ENCODE measurements at regions not wholly inside any gene's neighbourhood (a gene's known extent, or its start where the extent isn't known, plus 50 kb on each side); places are given as distances from the start of the nearest gene placed in this dataset.

DNA sequence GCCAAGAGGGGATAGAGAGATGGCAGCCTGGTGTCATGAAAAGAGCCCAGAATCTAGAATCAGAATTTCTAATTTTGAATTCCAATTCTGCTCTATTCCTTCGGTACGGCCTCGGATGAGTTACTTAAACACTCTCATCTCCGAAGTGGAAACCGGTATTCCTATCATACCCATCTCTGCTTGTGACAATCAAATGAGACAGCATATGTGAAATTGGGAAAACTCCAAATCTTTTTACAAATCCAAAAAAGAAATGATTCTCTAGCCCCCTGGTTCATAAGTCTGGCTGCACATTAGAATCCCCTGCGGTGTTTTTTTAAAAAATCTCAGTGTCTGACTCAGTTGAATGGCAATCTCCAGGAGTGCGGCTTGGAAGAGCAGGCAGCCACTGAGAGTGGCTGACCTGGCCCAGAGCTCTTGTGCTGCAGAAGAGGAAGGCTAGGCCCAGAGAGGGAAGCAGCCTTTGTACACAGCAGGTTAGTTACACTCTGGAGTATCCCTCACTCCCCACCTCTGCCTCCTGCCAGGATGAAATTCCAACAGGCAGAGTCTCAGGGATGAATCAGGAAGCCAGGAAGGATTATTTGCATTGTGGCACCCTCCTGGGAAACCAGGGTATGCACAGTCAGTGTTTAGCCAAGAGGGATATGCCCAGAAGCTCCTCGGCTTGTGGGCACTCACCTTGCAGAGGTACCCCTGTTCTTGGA lies 93.6 kb upstream of the ISX start:
- TF ChIP-seq, protein P1, sequence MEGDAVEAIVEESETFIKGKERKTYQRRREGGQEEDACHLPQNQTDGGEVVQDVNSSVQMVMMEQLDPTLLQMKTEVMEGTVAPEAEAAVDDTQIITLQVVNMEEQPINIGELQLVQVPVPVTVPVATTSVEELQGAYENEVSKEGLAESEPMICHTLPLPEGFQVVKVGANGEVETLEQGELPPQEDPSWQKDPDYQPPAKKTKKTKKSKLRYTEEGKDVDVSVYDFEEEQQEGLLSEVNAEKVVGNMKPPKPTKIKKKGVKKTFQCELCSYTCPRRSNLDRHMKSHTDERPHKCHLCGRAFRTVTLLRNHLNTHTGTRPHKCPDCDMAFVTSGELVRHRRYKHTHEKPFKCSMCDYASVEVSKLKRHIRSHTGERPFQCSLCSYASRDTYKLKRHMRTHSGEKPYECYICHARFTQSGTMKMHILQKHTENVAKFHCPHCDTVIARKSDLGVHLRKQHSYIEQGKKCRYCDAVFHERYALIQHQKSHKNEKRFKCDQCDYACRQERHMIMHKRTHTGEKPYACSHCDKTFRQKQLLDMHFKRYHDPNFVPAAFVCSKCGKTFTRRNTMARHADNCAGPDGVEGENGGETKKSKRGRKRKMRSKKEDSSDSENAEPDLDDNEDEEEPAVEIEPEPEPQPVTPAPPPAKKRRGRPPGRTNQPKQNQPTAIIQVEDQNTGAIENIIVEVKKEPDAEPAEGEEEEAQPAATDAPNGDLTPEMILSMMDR (IDR thresholded peaks at IDR 0.05 in 8 of 11, conservative IDR thresholded peaks at IDR 0.05 in 3 of 11) = no peak
- no peak for TF ChIP-seq POLR2AphosphoS5 (IDR thresholded peaks at IDR 0.05)

Data from spleen (tissue), 7 donors.